Spleen (tissue), 11 donors: ENCODE measurements at regions not wholly inside any gene's neighbourhood (a gene's known extent, or its start where the extent isn't known, plus 50 kb on each side); places are given as distances from the start of the nearest gene placed in this dataset.

Experiments used
- DNase-seq: peaks from one replicate; pipeline ENCODE4 v3.0.0-alpha.2; 2020
- H3K27ac ChIP-seq, 8 donors: fragments of 200-600 bp; sonication (generic) in 7 of 8; 1 replicate in 4 of 8; 2 replicates in 4 of 8; pipeline versions ENCODE4 v1.5.0 to v1.8.0; 2016 to 2021; ENCODE audit warnings: inconsistent platforms in 4 of 8, mild to moderate bottlenecking in 4 of 8, moderate library complexity in 1 of 8
- H3K27me3 ChIP-seq, 7 donors: fragments of 200-600 bp; sonication (generic) in 6 of 7; replicated peaks in 1 of 7; 1 replicate in 4 of 7; 2 replicates in 3 of 7; pipeline versions ENCODE4 v1.5.0 to v1.8.0; 2016 to 2021; ENCODE audit warnings: inconsistent platforms in 3 of 7, mild to moderate bottlenecking in 1 of 7
- H3K36me3 ChIP-seq, 6 donors: fragments of 200-600 bp; sonication (generic) in 5 of 6; 1 replicate in 4 of 6; 2 replicates in 2 of 6; pipeline versions ENCODE4 v1.5.0 to v1.8.0; 2016 to 2021; ENCODE audit warnings: inconsistent platforms in 2 of 6
- H3K4me1 ChIP-seq, 6 donors: fragments of 200-600 bp; sonication (generic) in 5 of 6; 1 replicate in 3 of 6; 2 replicates in 3 of 6; pipeline versions ENCODE4 v1.5.0 to v1.8.0; 2016 to 2021; ENCODE audit warnings: inconsistent platforms in 3 of 6
- H3K4me3 ChIP-seq, 8 donors: fragments of 200-600 bp; sonication (generic) in 7 of 8; 1 replicate in 4 of 8; 2 replicates in 4 of 8; pipeline versions ENCODE4 v1.5.0 to v1.8.0; 2016 to 2021; ENCODE audit warnings: inconsistent platforms in 4 of 8, mild to moderate bottlenecking in 4 of 8, moderate library complexity in 2 of 8
- H3K9me3 ChIP-seq, 8 donors: fragments of 200-600 bp; sonication (generic) in 7 of 8; 1 replicate in 4 of 8; 2 replicates in 4 of 8; pipeline versions ENCODE4 v1.5.0 to v1.8.0; 2016 to 2021; ENCODE audit warnings: inconsistent platforms in 4 of 8
- POLR2A ChIP-seq, 3 donors: fragments of 450-650 bp; IDR thresholded peaks; one replicate each; pipeline ENCODE4 v1.5.1; 2017; ENCODE audit warnings: antibody characterized with exemption in 3 of 3, mild to moderate bottlenecking in 1 of 3
- POLR2AphosphoS5 ChIP-seq, 3 donors: sonication (generic); formaldehyde crosslinking; IDR thresholded peaks; one replicate each; pipeline ENCODE4 v1.5.1; 2017; ENCODE audit warnings: antibody characterized with exemption in 3 of 3
- WGBS, 5 donors: extraction: QIAGEN DNeasy Blood & Tissue Kit in 3 of 5; methylation state at CpG; one replicate each; pipeline versions ENCODE4 v1.1.5 to v1.1.7; 2013 to 2018; 5-methylcytosine and 5-hydroxymethylcytosine counted together
- intact Hi-C: fragments of 100-400 bp; cut with DNase I; formaldehyde crosslinking; loops from one replicate; pipeline ENCODE4 v1.15.0; 2023; ENCODE audit warnings: low total_unique reads
- TF ChIP-seq, protein P1 (sequence below), 11 experiments: fragments of 200-600 bp in 7 of 11; fragments of 450-650 bp in 4 of 11; sonication (generic) in 4 of 11; IDR thresholded peaks in 8 of 11; conservative IDR thresholded peaks in 3 of 11; 1 replicate in 7 of 11; 2 replicates in 4 of 11; pipeline versions ENCODE4 v1.4.0 to v1.8.0; 2016 to 2021; ENCODE audit warnings: antibody characterized with exemption in 11 of 11, inconsistent platforms in 4 of 11, mild to moderate bottlenecking in 1 of 11
- donor health status: healthy with polysubstance abuse.
- donor health status: DM: no; HTN: no; CAD: no; lungs with moderate emphysema.
- donor health status: DM: no; HTN: no; CAD: no.
- donor health status: Bipolar disorder and iron deficiency.
- donor health status: healthy.
- donor health status: DM: no; HTN: no; CAD: no.
- donor health status: DM: yes; HTN: yes; CAD: no.

DNA sequence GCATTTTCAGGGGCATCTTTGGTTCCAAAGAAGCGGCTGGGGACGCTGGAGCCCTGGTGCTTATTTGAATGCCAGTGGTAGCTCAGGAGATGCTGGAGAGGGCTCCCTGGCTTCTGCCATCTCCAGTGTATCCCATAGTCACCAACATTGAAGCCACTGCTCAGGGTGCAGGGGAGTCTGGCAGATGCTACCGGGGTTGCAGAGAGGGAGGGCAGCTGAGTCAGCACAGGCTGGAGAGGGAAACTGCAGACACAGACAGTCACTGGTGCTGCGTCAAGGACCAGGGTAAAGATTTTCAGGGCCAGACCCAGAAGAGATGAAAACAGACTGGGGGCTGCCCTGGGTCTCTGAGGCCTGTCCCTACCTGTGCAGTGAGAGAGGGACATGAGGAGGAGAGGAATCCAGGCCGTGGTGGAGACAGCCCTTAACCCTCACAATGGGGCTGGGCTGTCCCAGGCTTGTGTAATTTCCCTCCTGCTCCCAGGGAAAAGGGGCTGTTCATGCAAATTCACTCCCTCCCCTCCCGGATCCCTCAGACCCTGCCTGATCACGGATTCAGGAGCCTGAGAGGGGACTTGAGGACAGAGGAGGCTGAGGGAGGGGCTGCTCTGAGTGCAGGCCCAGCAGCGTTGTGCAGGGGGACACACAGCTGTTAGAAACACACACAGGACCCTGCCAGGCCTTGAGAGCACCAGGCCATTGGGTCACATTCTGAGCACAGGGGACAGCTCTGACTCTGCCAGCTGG lies 126.9 kb upstream of the GRK3 start:
- Histone ChIP-seq H3K9me3 (no peaks in the 10 kb centered on the region), H3K27me3 (no peaks in the 10 kb centered on the region), H3K4me1 (peaks cover 0 to 8% (median 0%) of the 10 kb centered on the region in 6 donors), H3K27ac (no peak overlapping the region), H3K36me3 (no peaks in the 10 kb centered on the region), H3K4me3 (no peak overlapping the region)
- 63 to 75% (median 71%) methylated on average over 7 to 8 of the region's 8 CpGs for WGBS, 5 donors
- intact Hi-C loops: no loop called here
- DNase-seq: no peak
- TF ChIP-seq POLR2AphosphoS5 (IDR thresholded peaks at IDR 0.05) (no peak), POLR2A (IDR thresholded peaks at IDR 0.05) (no peak)
- TF ChIP-seq, protein P1, sequence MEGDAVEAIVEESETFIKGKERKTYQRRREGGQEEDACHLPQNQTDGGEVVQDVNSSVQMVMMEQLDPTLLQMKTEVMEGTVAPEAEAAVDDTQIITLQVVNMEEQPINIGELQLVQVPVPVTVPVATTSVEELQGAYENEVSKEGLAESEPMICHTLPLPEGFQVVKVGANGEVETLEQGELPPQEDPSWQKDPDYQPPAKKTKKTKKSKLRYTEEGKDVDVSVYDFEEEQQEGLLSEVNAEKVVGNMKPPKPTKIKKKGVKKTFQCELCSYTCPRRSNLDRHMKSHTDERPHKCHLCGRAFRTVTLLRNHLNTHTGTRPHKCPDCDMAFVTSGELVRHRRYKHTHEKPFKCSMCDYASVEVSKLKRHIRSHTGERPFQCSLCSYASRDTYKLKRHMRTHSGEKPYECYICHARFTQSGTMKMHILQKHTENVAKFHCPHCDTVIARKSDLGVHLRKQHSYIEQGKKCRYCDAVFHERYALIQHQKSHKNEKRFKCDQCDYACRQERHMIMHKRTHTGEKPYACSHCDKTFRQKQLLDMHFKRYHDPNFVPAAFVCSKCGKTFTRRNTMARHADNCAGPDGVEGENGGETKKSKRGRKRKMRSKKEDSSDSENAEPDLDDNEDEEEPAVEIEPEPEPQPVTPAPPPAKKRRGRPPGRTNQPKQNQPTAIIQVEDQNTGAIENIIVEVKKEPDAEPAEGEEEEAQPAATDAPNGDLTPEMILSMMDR (IDR thresholded peaks at IDR 0.05 in 8 of 11, conservative IDR thresholded peaks at IDR 0.05 in 3 of 11): no peak

DNA sequence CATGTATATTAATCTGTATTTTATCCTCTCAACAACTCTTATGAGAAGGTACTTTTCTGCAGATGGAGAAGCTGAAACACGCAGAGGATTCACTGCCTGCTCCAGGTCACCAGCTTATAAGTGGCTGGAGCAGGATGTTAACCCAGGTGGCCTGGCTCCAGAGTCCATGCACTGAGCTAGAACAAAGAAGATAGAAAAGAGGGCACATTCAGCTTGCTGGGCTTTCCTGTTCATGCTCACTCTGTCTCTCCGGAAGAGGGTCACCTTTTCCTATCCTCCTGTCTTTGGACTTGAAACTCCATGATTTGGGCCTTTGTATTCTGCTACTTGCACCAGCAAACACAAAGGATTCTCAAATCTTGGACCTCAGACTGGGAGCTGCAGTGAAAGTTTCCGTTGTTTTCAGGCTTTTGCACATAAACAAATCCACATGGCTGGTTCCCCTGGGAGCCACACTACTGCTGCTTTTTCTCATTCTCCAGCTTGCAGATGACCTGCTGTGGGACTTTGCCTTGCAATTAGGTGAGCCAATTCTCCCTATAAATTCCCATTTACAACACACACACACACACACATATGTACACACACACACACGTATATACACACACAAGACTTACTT lies 117.3 kb upstream of the GRK3 start:
- Histone ChIP-seq H3K27ac (no peak overlapping the region), H3K27me3 (no peaks in the 10 kb centered on the region), H3K36me3 (peaks cover 0 to 17% (median 0%) of the 10 kb centered on the region in 6 donors), H3K4me1 (peaks cover 21 to 43% (median 32%) of the 10 kb centered on the region in 6 donors), H3K9me3 (no peaks in the 10 kb centered on the region), H3K4me3 (no peak overlapping the region)
- WGBS, 5 donors: 48 to 67% (median 52%) methylated on average over 4 of the region's 4 CpGs
- no peak for TF ChIP-seq POLR2A (IDR thresholded peaks at IDR 0.05)
- TF ChIP-seq, protein P1 (IDR thresholded peaks at IDR 0.05 in 8 of 11, conservative IDR thresholded peaks at IDR 0.05 in 3 of 11): no peak
- no peak for TF ChIP-seq POLR2AphosphoS5 (IDR thresholded peaks at IDR 0.05)
- intact Hi-C loops: no loop called here
- no peak for DNase-seq

DNA sequence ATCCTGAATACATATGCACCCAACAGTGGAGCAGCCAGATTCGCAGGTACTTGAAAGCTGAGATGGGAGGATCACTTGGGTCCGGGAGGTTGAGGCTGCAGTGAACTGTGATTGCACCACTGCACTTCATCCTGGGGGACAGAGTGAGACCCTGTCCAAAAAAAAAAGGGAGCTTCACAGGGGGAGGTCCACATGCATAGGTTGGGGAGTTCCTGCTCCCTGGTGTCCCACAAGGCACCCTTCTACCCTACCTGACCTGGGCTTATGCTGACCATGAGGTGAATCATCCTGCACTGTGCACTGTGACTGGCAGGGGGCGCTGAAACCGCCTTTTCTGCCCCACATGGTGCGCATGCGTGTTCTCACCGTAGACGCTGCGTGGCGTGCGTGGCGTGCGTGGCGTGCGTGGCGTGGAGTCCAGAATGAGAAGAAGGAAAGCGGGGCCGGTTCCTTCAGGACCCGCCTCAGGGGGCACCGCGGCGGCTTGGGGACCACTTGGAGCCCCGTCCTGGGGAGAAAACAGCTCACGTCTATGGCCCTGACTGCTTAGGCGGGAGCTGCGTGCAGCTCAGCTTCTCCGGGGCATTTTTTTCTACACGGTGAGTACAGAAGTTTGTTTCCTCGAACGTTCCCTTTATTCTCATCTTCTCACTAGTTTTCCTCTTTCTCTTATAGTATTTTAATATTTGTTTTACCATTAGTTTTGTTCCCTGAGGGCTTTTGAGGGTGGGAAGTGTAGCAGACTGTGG lies 116.6 kb upstream of the GRK3 start:
- Histone ChIP-seq H3K36me3 (peaks cover 0 to 22% (median 0%) of the 10 kb centered on the region in 6 donors), H3K4me1 (peaks cover 23 to 49% (median 37%) of the 10 kb centered on the region in 6 donors), H3K4me3 (peak overlapping the region; percentile 56 to 85 (median 76)), H3K9me3 (no peaks in the 10 kb centered on the region), H3K27ac (peak overlapping the region; percentile 22 to 87 (median 81)), H3K27me3 (no peaks in the 10 kb centered on the region)
- TF ChIP-seq POLR2AphosphoS5 (IDR thresholded peaks at IDR 0.05) (peak; percentile 77 to 85 (median 77)), POLR2A (IDR thresholded peaks at IDR 0.05) (no peak)
- TF ChIP-seq, protein P1 (IDR thresholded peaks at IDR 0.05 in 8 of 11, conservative IDR thresholded peaks at IDR 0.05 in 3 of 11): peak; percentile 91 to 98 (median 95)
- intact Hi-C loops: no loop called here
- DNase-seq: peak; percentile 97
- WGBS, 5 donors: 5 to 7% (median 6%) methylated on average over 28 to 30 of the region's 30 CpGs
